Naive thymus-derived CD4-positive, alpha-beta T cell (primary cell): ENCODE measurements at regions not wholly inside any gene's neighbourhood (a gene's known extent, or its start where the extent isn't known, plus 50 kb on each side); places are given as distances from the start of the nearest gene placed in this dataset.

Experiments used
- ATAC-seq: fragments of 150-1000 bp; cut with Tn5 transposase; 2 replicates; pipeline ENCODE4 v1.10.0; 2021; ENCODE audit warnings: mild to moderate bottlenecking, moderate library complexity
- CTCF ChIA-PET: fragments of 350-600 bp; sonication (Branson Sonifier 250); formaldehyde crosslinking; loops from one replicate; lab custom pipeline; 2021; ENCODE audit warnings: antibody characterized with exemption; lab: Charles Lee
- POLR2A ChIA-PET: fragments of 350-600 bp; sonication (Branson Sonifier 250); formaldehyde crosslinking; loops from one replicate; lab custom pipeline; 2021; ENCODE audit warnings: antibody characterized with exemption, inconsistent platforms; lab: Charles Lee
- DNase-seq, 9 donors: peaks; one replicate each; pipeline versions ENCODE4 v3.0.0 to v3.0.0-alpha.2; 2020 to 2022; ENCODE audit warnings: mixed read lengths in 1 of 9
- H3K27ac ChIP-seq: one replicate; pipeline ENCODE4 v1.7.0; 2013; ENCODE audit warnings: mild to moderate bottlenecking, low read depth, low read length, moderate library complexity
- H3K27me3 ChIP-seq, 2 donors: one replicate each; pipeline ENCODE4 v1.7.0; 2013; ENCODE audit warnings: low read length in 2 of 2, mild to moderate bottlenecking in 2 of 2, moderate library complexity in 2 of 2; ENCODE audit not compliant: control insufficient read depth in 2 of 2, insufficient read depth in 2 of 2
- H3K36me3 ChIP-seq, 3 experiments: 1 replicate in 2 of 3; 2 replicates in 1 of 3; pipeline ENCODE4 v1.7.0; 2013; ENCODE audit warnings: low read length in 3 of 3, mild to moderate bottlenecking in 3 of 3, moderate library complexity in 1 of 3; ENCODE audit not compliant: insufficient read depth in 3 of 3, control insufficient read depth in 2 of 3
- H3K4me1 ChIP-seq, 2 donors: one replicate each; pipeline ENCODE4 v1.7.0; 2013; ENCODE audit warnings: low read length in 2 of 2, mild to moderate bottlenecking in 2 of 2, moderate library complexity in 1 of 2; ENCODE audit not compliant: control insufficient read depth in 2 of 2, insufficient read depth in 2 of 2
- H3K4me3 ChIP-seq: 2 replicates; pipeline ENCODE4 v1.7.0; 2013; ENCODE audit warnings: mild to moderate bottlenecking, low read length
- H3K9me3 ChIP-seq, 3 experiments: 1 replicate in 2 of 3; 2 replicates in 1 of 3; pipeline ENCODE4 v1.7.0; 2013; ENCODE audit warnings: low read length in 3 of 3; ENCODE audit not compliant: control insufficient read depth in 2 of 3
- H3K27ac Mint-ChIP-seq, 9 donors: one replicate each; pipeline ENCODE4 v1.8.0; 2020 to 2022; ENCODE audit warnings: mixed read lengths in 9 of 9, mild to moderate bottlenecking in 8 of 9, moderate library complexity in 5 of 9, inconsistent platforms in 2 of 9
- H3K27me3 Mint-ChIP-seq, 5 donors: one replicate each; pipeline ENCODE4 v1.8.0; 2021 to 2022; ENCODE audit warnings: mixed read lengths in 5 of 5, mild to moderate bottlenecking in 1 of 5
- H3K36me3 Mint-ChIP-seq, 5 donors: one replicate each; pipeline ENCODE4 v1.8.0; 2020 to 2022; ENCODE audit warnings: mixed read lengths in 5 of 5, mild to moderate bottlenecking in 3 of 5, inconsistent platforms in 1 of 5
- H3K4me1 Mint-ChIP-seq, 7 donors: one replicate each; pipeline ENCODE4 v1.8.0; 2020 to 2022; ENCODE audit warnings: mixed read lengths in 7 of 7, mild to moderate bottlenecking in 3 of 7, inconsistent platforms in 1 of 7
- H3K4me3 Mint-ChIP-seq, 10 donors: one replicate each; pipeline ENCODE4 v1.8.0; 2020 to 2022; ENCODE audit warnings: mild to moderate bottlenecking in 10 of 10, mixed read lengths in 10 of 10, moderate library complexity in 6 of 10, inconsistent platforms in 2 of 10
- H3K9me3 Mint-ChIP-seq, 11 donors: one replicate each; pipeline ENCODE4 v1.8.0; 2020 to 2022; ENCODE audit warnings: mixed read lengths in 11 of 11, mild to moderate bottlenecking in 4 of 11, inconsistent platforms in 1 of 11, moderate library complexity in 1 of 11
- intact Hi-C, 2 donors: fragments of 100-400 bp; cut with micrococcal nuclease; formaldehyde crosslinking; loops; one replicate each; pipeline ENCODE4 v1.15.1; 2023

DNA sequence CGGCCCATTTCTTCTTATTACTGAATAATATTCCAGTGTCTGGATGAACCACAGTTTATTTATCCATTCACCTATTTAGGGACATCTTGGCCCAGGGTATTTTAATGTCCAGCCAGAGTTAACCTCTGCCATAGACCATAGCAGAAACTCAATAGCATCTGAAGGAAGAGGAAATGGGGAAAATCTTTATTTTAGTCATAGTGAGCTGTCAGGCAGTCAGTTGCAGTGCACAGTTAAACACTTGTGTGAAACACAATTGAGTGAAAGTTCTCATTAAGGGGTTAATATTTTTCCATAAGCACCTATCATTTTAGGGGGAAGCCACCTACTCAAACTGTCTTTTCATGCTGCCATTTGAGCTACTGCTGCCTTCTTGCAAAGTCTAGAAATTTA is 197.3 kb upstream of the PPFIA2 start:
- ChIA-PET CTCF (no interaction called here), POLR2A (no interaction called here)
- Histone ChIP-seq H3K36me3 (no peaks in the 10 kb centered on the region), H3K4me1 (no peaks in the 10 kb centered on the region), H3K9me3 (no peaks in the 10 kb centered on the region), H3K4me3 (no peak overlapping the region), H3K27me3 (no peaks in the 10 kb centered on the region), H3K27ac (no peak overlapping the region)
- peak overlapping the region in 1 of 9 donors; percentile 53 for H3K27ac Mint-ChIP-seq
- DNase-seq (no peak), ATAC-seq (no peak)
- H3K27me3 Mint-ChIP-seq: no peaks in the 10 kb centered on the region
- H3K4me3 Mint-ChIP-seq: no peak overlapping the region
- H3K4me1 Mint-ChIP-seq: peaks cover 0 to 10% (median 4%) of the 10 kb centered on the region in 7 donors
- peaks cover 0 to 2% (median 0%) of the 10 kb centered on the region in 11 donors for H3K9me3 Mint-ChIP-seq
- no peaks in the 10 kb centered on the region for H3K36me3 Mint-ChIP-seq
- intact Hi-C loops: no loop called here

GRCh38 chr12:81953541-81953940 is 194.4 kb upstream of the PPFIA2 start:
- Histone ChIP-seq H3K4me3 (no peak overlapping the region), H3K27me3 (no peaks in the 10 kb centered on the region), H3K4me1 (no peaks in the 10 kb centered on the region), H3K36me3 (no peaks in the 10 kb centered on the region), H3K9me3 (no peaks in the 10 kb centered on the region), H3K27ac (no peak overlapping the region)
- peaks cover 4 to 32% (median 22%) of the 10 kb centered on the region in 7 donors for H3K4me1 Mint-ChIP-seq
- DNase-seq: no peak
- intact Hi-C loops: loop anchor here in 1 of 2 donors (2.0 kb wide), 1 partner anchor 13 kb away; no protein-coding TSS in a partner anchor
- H3K9me3 Mint-ChIP-seq: peaks cover 0 to 2% (median 0%) of the 10 kb centered on the region in 11 donors
- no peak overlapping the region for H3K4me3 Mint-ChIP-seq
- H3K27ac Mint-ChIP-seq: no peak overlapping the region
- POLR2A ChIA-PET: no interaction called here
- no peaks in the 10 kb centered on the region for H3K36me3 Mint-ChIP-seq
- H3K27me3 Mint-ChIP-seq: peaks cover 0 to 3% (median 0%) of the 10 kb centered on the region in 5 donors
- no peak for ATAC-seq
- CTCF ChIA-PET: no interaction called here

DNA sequence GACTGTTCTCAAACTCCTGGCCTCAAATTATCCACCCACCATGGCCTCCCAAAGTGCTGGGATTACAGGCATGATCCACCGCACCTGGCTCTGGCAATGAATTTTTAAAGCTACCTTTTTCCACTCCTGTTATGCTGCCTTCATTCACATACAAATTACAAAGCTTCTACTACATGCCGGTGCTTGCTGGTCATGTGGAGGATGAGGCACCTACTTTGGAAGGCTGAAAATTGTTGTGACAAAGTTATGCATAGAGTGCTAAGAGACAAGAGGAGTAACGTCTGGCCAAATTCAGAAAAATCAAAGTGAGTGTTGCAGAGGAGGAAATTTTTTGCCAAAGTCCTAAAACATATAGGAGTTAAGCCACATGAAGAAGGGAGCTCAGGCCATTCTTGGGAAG is 191.7 kb upstream of the PPFIA2 start:
- DNase-seq: no peak
- CTCF ChIA-PET: interaction anchor here (0.8 kb wide), 1 partner anchor 42 kb away, joined by 4 read pairs; no protein-coding TSS in a partner anchor
- POLR2A ChIA-PET: no interaction called here
- intact Hi-C loops: no loop called here
- Mint-ChIP-seq H3K4me3 (no peak overlapping the region), H3K4me1 (peaks cover 0 to 37% (median 25%) of the 10 kb centered on the region in 7 donors), H3K27ac (no peak overlapping the region), H3K36me3 (peaks cover 0 to 3% (median 0%) of the 10 kb centered on the region in 5 donors), H3K9me3 (no peaks in the 10 kb centered on the region), H3K27me3 (peaks cover 0 to 3% (median 0%) of the 10 kb centered on the region in 5 donors)
- ATAC-seq: no peak
- Histone ChIP-seq H3K36me3 (no peaks in the 10 kb centered on the region), H3K4me1 (no peaks in the 10 kb centered on the region), H3K4me3 (no peak overlapping the region), H3K27ac (no peak overlapping the region), H3K27me3 (no peaks in the 10 kb centered on the region), H3K9me3 (no peaks in the 10 kb centered on the region)

GRCh38 chr12:81949841-81950308 is 190.7 kb upstream of the PPFIA2 start:
- Mint-ChIP-seq H3K27ac (no peak overlapping the region), H3K36me3 (peaks cover 0 to 3% (median 0%) of the 10 kb centered on the region in 5 donors), H3K27me3 (peaks cover 0 to 3% (median 0%) of the 10 kb centered on the region in 5 donors), H3K4me1 (peaks cover 5 to 38% (median 26%) of the 10 kb centered on the region in 7 donors), H3K4me3 (peak overlapping the region in 1 of 10 donors; percentile 14), H3K9me3 (no peaks in the 10 kb centered on the region)
- Histone ChIP-seq H3K9me3 (no peaks in the 10 kb centered on the region), H3K27ac (no peak overlapping the region), H3K4me1 (no peaks in the 10 kb centered on the region), H3K36me3 (no peaks in the 10 kb centered on the region), H3K4me3 (no peak overlapping the region), H3K27me3 (no peaks in the 10 kb centered on the region)
- CTCF ChIA-PET: no interaction called here
- no peak for DNase-seq
- POLR2A ChIA-PET: no interaction called here
- peak; percentile 58 for ATAC-seq
- intact Hi-C loops: no loop called here

DNA sequence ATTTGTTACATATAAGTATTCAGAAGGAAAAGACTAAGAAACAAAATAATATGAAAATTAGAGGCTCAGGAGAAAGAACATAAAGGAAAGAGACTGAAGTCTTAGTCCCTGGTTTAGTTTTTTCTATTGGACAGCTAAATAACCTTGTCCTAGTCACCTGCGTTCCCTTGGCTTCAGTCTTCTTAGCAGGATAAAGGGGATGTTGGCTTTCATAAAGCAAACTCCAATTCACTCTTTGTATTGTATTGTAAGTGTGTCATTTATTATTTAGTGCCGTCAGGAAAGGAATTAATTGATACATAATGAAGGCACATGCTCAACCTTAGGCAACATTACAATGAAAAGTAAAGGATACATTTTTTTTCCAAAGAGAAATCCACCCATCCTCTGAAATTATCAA is 190.3 kb upstream of the PPFIA2 start:
- H3K4me3 Mint-ChIP-seq: no peak overlapping the region

DNA sequence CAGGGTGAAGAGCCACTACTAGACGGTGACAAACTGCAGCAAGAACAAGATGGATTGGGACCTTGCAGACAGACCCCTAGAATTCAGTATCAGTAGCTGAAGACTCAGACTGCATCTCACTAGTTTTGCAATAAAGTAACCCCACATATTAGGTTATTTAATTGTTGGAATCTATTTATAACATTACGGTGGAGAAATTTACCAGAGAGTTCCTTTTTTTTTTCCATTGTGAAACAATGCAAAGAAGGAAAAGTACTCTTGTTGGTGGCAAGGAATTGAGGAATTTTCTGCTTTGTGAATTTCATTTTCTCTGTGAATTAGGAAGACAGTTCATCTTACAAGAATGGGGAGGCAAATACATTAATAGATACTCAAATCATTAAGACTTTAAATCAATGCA is 185.7 kb upstream of the PPFIA2 start:
- Mint-ChIP-seq H3K9me3 (peaks cover 0 to 3% (median 0%) of the 10 kb centered on the region in 11 donors), H3K36me3 (peaks cover 0 to 3% (median 3%) of the 10 kb centered on the region in 5 donors), H3K27ac (peak overlapping the region in 2 of 9 donors; percentile 13 to 57), H3K4me1 (peaks cover 31 to 77% (median 67%) of the 10 kb centered on the region in 7 donors), H3K27me3 (no peaks in the 10 kb centered on the region), H3K4me3 (no peak overlapping the region)
- Histone ChIP-seq H3K27ac (no peak overlapping the region), H3K4me3 (no peak overlapping the region), H3K27me3 (no peaks in the 10 kb centered on the region), H3K9me3 (no peaks in the 10 kb centered on the region), H3K4me1 (peaks cover 12 to 22% of the 10 kb centered on the region in 2 donors), H3K36me3 (no peaks in the 10 kb centered on the region)
- ChIA-PET CTCF (no interaction called here), POLR2A (no interaction called here)
- intact Hi-C loops: loop anchor here in 1 of 2 donors (5.0 kb wide), 1 partner anchor 412 kb away; the partner anchor contains the start of genes CCDC59 and METTL25
- DNase-seq: no peak
- ATAC-seq: no peak

More for the DNA sequence above, 190.3 kb upstream of the PPFIA2 start:
- H3K4me1 ChIP-seq: no peaks in the 10 kb centered on the region
- H3K36me3 ChIP-seq: no peaks in the 10 kb centered on the region
- ChIA-PET POLR2A (no interaction called here), CTCF (interaction anchor here (0.6 kb wide), 1 partner anchor 9 kb away, joined by 3 read pairs; no protein-coding TSS in a partner anchor)
- no peaks in the 10 kb centered on the region for H3K9me3 ChIP-seq
- Mint-ChIP-seq H3K9me3 (no peaks in the 10 kb centered on the region), H3K4me1 (peaks cover 8 to 43% (median 31%) of the 10 kb centered on the region in 7 donors), H3K27me3 (peaks cover 0 to 3% (median 0%) of the 10 kb centered on the region in 5 donors), H3K27ac (no peak overlapping the region), H3K36me3 (peaks cover 0 to 3% (median 0%) of the 10 kb centered on the region in 5 donors)
- no peak for DNase-seq
- H3K27ac ChIP-seq: no peak overlapping the region
- H3K27me3 ChIP-seq: no peaks in the 10 kb centered on the region
- intact Hi-C loops: no loop called here
- ATAC-seq: peak; percentile 20
- no peak overlapping the region for H3K4me3 ChIP-seq
